22Rv1 (cell line): ENCODE measurements at regions not wholly inside any gene's neighbourhood (a gene's known extent, or its start where the extent isn't known, plus 50 kb on each side); places are given as distances from the start of the nearest gene placed in this dataset.

ENCODE experiments used
- H3K27ac ChIP-seq: fragments of 450-650 bp; 2 replicates; pipeline ENCODE4 v1.5.1; 2017
- CTCF ChIP-seq: fragments of 450-650 bp; IDR thresholded peaks from 2 replicates; pipeline ENCODE4 v1.5.1; 2017; ENCODE audit warnings: mild to moderate bottlenecking
- ZFX ChIP-seq: fragments of 450-650 bp; IDR thresholded peaks from 2 replicates; pipeline ENCODE4 v1.6.1; 2017; ENCODE audit warnings: antibody characterized with exemption, borderline replicate concordance

- TF ChIP-seq CTCF, result no peak
- TF ChIP-seq ZFX, result no peak
- no peak overlapping the region for H3K27ac ChIP-seq
Measured at GRCh38 chr5:152901754-152902153, 496.7 kb upstream of the NMUR2 start.

- TF ChIP-seq ZFX (no peak), CTCF (no peak)
Measured at GRCh38 chr5:152905286-152905685, 500.2 kb upstream of the NMUR2 start.

DNA sequence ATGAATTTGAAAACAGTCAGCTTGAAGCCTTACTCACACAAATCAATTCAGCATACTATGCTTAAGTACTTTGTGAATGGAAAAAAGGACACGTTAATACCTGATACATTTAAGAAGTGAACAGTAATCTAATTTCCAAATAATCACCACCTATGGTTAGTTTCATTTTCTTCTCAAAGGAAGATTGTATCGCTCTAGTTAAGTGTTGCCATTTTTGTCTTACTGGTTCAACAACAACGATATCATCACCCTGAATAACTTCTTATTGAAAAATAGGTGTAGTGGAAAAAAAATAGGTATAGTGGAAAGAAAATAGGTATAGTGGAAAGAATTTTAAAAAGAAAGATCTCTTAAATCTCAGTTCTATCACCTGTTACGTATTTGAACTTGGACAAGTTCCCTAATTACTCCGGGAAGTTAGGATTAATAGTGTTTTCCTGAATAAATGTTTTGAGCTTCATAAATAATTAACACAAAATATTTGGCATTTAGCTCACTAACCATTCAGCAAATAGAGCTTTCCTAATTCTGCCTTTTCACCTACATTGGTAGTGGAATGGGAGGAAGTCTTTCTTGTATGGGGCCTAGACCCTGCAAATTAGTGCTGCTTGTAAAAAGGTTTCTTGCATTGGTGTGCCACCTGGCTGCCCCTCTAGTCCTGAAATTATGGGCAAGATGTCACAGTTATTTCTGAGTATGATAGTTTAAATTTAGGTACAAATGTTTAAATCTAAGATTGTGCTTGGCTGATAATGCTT, 502.6 kb upstream of the NMUR2 start:
- no peak for TF ChIP-seq CTCF
- TF ChIP-seq ZFX, result no peak

More at GRCh38 chr5:152905286-152905685, 500.2 kb upstream of the NMUR2 start:
- no peak overlapping the region for H3K27ac ChIP-seq

DNA sequence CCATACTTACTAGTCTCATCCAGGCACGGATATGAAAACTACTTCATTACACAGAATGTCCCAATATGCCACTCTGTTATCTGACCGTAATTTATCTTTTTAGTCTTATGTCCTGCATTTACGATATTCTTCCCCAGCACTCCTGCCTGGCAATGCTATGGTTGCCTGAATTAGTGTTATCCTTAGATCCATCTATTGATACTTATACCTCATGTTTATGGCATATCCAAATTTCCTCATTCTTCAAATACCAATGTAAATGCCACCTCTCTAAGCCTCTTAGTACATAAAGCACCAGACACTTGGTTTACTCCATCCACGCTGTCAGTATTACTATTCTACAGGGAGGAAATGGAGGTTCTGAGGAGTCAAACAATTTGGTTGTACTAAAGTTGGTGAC, 507.8 kb upstream of the NMUR2 start:
- no peak for TF ChIP-seq ZFX
- TF ChIP-seq CTCF, result no peak
- no peak overlapping the region for H3K27ac ChIP-seq

More for the DNA sequence above, 502.6 kb upstream of the NMUR2 start:
- no peak overlapping the region for H3K27ac ChIP-seq

GRCh38 chr5:152932621-152933020, 527.5 kb upstream of the NMUR2 start:
- no peak for TF ChIP-seq ZFX
- no peak for TF ChIP-seq CTCF

DNA sequence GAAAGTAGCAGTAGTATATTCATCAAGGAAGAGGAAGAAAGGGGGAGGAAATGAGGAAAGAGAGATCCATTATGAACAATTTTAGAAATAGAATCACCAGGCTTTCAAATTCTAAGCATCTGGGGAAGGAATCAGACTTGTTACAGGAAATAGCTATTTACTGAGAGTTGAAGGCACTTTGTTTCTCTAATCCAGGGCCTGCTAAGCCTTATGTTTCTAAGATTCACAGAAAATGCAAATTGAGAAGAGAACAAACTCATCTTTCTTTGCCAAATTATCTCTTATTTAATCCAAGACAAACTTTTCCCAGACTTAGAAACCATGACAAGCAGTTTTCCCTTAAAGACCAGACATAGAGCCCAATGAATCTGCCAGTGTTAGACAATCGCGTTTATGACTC, 528.0 kb upstream of the NMUR2 start:
- TF ChIP-seq ZFX, result no peak
- no peak for TF ChIP-seq CTCF
- H3K27ac ChIP-seq, result no peak overlapping the region

More at GRCh38 chr5:152932621-152933020, 527.5 kb upstream of the NMUR2 start:
- no peak overlapping the region for H3K27ac ChIP-seq

DNA sequence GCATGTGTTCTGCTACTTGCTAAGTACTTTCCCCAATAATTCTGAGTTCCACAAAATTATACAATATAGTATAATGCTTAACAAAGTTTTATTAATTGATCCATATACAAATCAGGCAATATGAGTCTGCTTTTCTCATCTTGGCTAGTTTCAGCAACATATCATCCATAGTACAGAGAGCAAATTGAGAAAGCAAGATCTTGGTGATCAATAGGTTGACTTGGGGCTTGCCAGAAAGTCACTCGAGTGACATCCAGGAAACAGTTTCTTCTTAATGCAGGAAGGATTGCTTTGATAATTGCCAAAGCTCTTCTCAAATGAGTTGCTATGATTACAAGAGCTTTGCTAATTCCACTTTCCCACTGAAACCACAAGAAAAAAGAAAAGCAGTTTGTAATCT, 533.6 kb upstream of the NMUR2 start:
- TF ChIP-seq ZFX (no peak), CTCF (no peak)
- no peak overlapping the region for H3K27ac ChIP-seq
